ENCODE measurements at regions not wholly inside any gene's neighbourhood (a gene's known extent, or its start where the extent isn't known, plus 50 kb on each side); places are given as distances from the start of the nearest gene placed in this dataset.

GRCh38 chr1:38743184-38743583 lies 116.4 kb downstream of the RRAGC start:
- no peaks in the 10 kb centered on the region for H3K9me3 ChIP-seq (ENCODE audit: low read length)
- H2AFZ ChIP-seq (ENCODE audit: low read depth, low read length) = no peak overlapping the region
- H3K4me2 ChIP-seq (ENCODE audit: low read length) = no peak overlapping the region
- no peaks in the 10 kb centered on the region for H3K27me3 ChIP-seq (ENCODE audit: insufficient read depth, low read depth, low read length)
- H3K4me3 ChIP-seq (ENCODE audit: low read length) = no peak overlapping the region
- no peaks in the 10 kb centered on the region for H3F3A ChIP-seq (ENCODE audit: insufficient read depth, low read length, poor library complexity, severe bottlenecking)
- no peaks in the 10 kb centered on the region for H4K20me1 ChIP-seq (ENCODE audit: insufficient read depth)
- TF ChIP-seq EZH2 (IDR thresholded peaks at IDR 0.05; ENCODE audit: borderline replicate concordance, insufficient read depth, low read length, poor library complexity, severe bottlenecking) = no peak
- TF ChIP-seq REST (IDR thresholded peaks at IDR 0.05; ENCODE audit: borderline replicate concordance) = no peak
- TF ChIP-seq RAD21 (conservative IDR thresholded peaks at IDR 0.05) = no peak
- no peak for TF ChIP-seq SMC3 (conservative IDR thresholded peaks at IDR 0.05; ENCODE audit: poor library complexity)
- no peak for TF ChIP-seq TAF1 (IDR thresholded peaks at IDR 0.05; ENCODE audit: low read depth)
- TF ChIP-seq EP300 (conservative IDR thresholded peaks at IDR 0.05; ENCODE audit: poor library complexity, severe bottlenecking) = no peak
- TF ChIP-seq, protein P1, sequence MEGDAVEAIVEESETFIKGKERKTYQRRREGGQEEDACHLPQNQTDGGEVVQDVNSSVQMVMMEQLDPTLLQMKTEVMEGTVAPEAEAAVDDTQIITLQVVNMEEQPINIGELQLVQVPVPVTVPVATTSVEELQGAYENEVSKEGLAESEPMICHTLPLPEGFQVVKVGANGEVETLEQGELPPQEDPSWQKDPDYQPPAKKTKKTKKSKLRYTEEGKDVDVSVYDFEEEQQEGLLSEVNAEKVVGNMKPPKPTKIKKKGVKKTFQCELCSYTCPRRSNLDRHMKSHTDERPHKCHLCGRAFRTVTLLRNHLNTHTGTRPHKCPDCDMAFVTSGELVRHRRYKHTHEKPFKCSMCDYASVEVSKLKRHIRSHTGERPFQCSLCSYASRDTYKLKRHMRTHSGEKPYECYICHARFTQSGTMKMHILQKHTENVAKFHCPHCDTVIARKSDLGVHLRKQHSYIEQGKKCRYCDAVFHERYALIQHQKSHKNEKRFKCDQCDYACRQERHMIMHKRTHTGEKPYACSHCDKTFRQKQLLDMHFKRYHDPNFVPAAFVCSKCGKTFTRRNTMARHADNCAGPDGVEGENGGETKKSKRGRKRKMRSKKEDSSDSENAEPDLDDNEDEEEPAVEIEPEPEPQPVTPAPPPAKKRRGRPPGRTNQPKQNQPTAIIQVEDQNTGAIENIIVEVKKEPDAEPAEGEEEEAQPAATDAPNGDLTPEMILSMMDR (IDR thresholded peaks at IDR 0.05; ENCODE audit: poor library complexity, severe bottlenecking) = no peak
- TF ChIP-seq MXI1 (conservative IDR thresholded peaks at IDR 0.05; ENCODE audit: poor library complexity, severe bottlenecking) = no peak
- no peak for TF ChIP-seq POLR2AphosphoS5 (IDR thresholded peaks at IDR 0.05)
- no peak overlapping the region for H3K9ac ChIP-seq (ENCODE audit: low read length)
- no peaks in the 10 kb centered on the region for H3K79me2 ChIP-seq (replicated peaks; ENCODE audit: insufficient read depth, low read length)
- H3K9me2 ChIP-seq (ENCODE audit: insufficient read depth, low read length) = no peaks in the 10 kb centered on the region
- no peaks in the 10 kb centered on the region for H3K36me3 ChIP-seq (ENCODE audit: insufficient read depth, low read length)
- H3K27ac ChIP-seq (ENCODE audit: low read length) = no peak overlapping the region

- Histone ChIP-seq H2AFZ (ENCODE audit: low read depth, low read length) (no peak overlapping the region), H3K79me2 (replicated peaks; ENCODE audit: insufficient read depth, low read length) (no peaks in the 10 kb centered on the region), H3K9ac (ENCODE audit: low read length) (no peak overlapping the region), H3K9me3 (ENCODE audit: low read length) (no peaks in the 10 kb centered on the region), H3K36me3 (ENCODE audit: insufficient read depth, low read length) (no peaks in the 10 kb centered on the region), H3K27me3 (ENCODE audit: insufficient read depth, low read depth, low read length) (no peaks in the 10 kb centered on the region), H3K9me2 (ENCODE audit: insufficient read depth, low read length) (no peaks in the 10 kb centered on the region), H3F3A (ENCODE audit: insufficient read depth, low read length, poor library complexity, severe bottlenecking) (no peaks in the 10 kb centered on the region), H4K20me1 (ENCODE audit: insufficient read depth) (no peaks in the 10 kb centered on the region), H3K4me2 (ENCODE audit: low read length) (no peak overlapping the region), H3K27ac (ENCODE audit: low read length) (no peak overlapping the region), H3K4me3 (ENCODE audit: low read length) (no peak overlapping the region)
- TF ChIP-seq POLR2AphosphoS5 (IDR thresholded peaks at IDR 0.05) (no peak), EZH2 (IDR thresholded peaks at IDR 0.05; ENCODE audit: borderline replicate concordance, insufficient read depth, low read length, poor library complexity, severe bottlenecking) (no peak), TAF1 (IDR thresholded peaks at IDR 0.05; ENCODE audit: low read depth) (no peak), REST (IDR thresholded peaks at IDR 0.05; ENCODE audit: borderline replicate concordance) (no peak), MXI1 (conservative IDR thresholded peaks at IDR 0.05; ENCODE audit: poor library complexity, severe bottlenecking) (no peak), RAD21 (conservative IDR thresholded peaks at IDR 0.05) (no peak), SMC3 (conservative IDR thresholded peaks at IDR 0.05; ENCODE audit: poor library complexity) (no peak), EP300 (conservative IDR thresholded peaks at IDR 0.05; ENCODE audit: poor library complexity, severe bottlenecking) (no peak)
- TF ChIP-seq, protein P1 (IDR thresholded peaks at IDR 0.05; ENCODE audit: poor library complexity, severe bottlenecking) = no peak
Measured at GRCh38 chr1:38741341-38741740, 118.2 kb downstream of the RRAGC start.

Data from neural cell (in vitro differentiated cells).